ENCODE measurements at regions not wholly inside any gene's neighbourhood (a gene's known extent, or its start where the extent isn't known, plus 50 kb on each side); places are given as distances from the start of the nearest gene placed in this dataset.

DNA sequence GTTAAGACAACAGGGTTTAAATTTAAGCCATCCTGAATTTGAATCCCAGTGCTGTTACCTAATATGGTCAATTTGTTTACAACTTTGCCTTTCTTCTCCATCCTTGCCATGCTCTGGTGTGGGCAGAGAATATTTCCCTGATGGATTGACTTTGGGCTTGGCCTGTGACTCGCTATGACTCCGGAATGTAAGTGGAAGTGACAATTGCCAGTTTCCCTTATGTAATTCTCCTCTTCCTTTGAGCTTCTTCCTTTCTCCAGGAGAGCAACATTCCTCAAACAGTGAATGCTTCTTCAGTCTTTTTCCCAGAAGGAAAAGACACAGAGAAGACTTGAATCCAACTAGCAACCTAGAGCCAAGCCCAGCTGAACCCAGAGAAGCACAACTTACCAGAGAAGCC is 159.1 kb downstream of the LURAP1L start:
- peak in 1 of 2 experiments; percentile 44 for DNase-seq (ENCODE audit: low read depth in 1 of 2, low spot score in 1 of 2)
- Histone ChIP-seq H3K4me2 (no peak overlapping the region), H3K4me3 (no peak overlapping the region), H3K4me1 (peaks cover 7% of the 10 kb centered on the region; the same call in 1 of the 3 replicates), H3K27ac (no peak overlapping the region), H3K9me3 (no peaks in the 10 kb centered on the region)
- no peak for FAIRE-seq
- peak in 1 of 2 experiments; percentile 49; a peak in 2 of 6 replicates for ATAC-seq
- WGBS (ENCODE audit: missing lambda C conversion rate), result 25% methylated on average over 2 of the region's 2 CpGs
- ChIA-PET CTCF (interaction anchor here (0.8 kb wide), 1 partner anchor 39 kb away, joined by 3 read pairs; no protein-coding TSS in a partner anchor), POLR2A (no interaction called here)
- no peak for TF ChIP-seq HDAC2 (IDR thresholded peaks at IDR 0.05)
- no peak for TF ChIP-seq SREBF2 (IDR thresholded peaks at IDR 0.05)
- no peak for TF ChIP-seq FOSL2 (IDR thresholded peaks at IDR 0.05)
- TF ChIP-seq FOSL2 (CRISPR knock-in tag; IDR thresholded peaks at IDR 0.05), result 0 out of 2 replicates have a peak, but pooled peaks have one; percentile 13

DNA sequence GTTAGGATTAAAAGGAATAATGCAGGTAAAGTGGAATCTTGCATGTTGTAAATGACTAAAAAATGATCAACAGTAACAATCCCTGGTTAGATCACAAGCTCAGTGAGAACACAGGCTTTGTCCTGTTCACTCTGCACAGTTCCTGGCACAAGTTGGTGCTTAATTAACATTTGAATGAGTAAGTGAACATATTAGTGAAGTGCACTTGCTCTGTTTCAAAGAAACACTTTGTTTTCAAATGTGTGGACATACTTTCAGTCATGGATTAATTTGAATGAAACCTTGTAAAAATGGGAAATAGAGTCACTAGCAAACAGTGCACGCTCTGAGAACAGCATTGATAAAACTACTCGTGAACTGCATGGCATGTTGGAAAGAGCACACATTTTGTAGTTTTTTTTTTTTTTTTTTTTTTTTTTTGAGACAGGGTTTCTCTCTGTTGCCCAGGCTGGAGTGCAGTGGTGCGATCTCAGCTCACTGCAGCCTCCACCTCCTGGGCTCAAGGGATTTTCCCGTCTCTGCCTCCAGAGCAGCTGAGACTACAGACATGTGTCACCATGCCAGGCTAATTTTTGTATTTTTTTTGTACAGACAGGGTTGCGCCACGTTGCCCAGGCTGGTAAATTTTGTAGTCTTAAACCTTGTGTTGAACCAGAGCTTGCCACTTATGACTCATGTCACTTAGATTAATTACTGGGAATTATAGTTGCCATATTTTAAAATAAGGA is 159.9 kb downstream of the LURAP1L start:
- ATAC-seq, result no peak
- ChIA-PET POLR2A (no interaction called here), CTCF (interaction anchor here (0.6 to 0.8 kb wide), 2 partner anchors 40 to 1412 kb away, joined by 3 to 4 read pairs; no protein-coding TSS in a partner anchor)
- H3K4me1 ChIP-seq, result peaks cover 7% of the 10 kb centered on the region; the same call in 1 of the 3 replicates
- no peaks in the 10 kb centered on the region for H3K9me3 ChIP-seq
- WGBS (ENCODE audit: missing lambda C conversion rate), result 76% methylated on average over 6 of the region's 6 CpGs
- H3K4me2 ChIP-seq, result no peak overlapping the region
- DNase-seq (ENCODE audit: low read depth in 1 of 2, low spot score in 1 of 2), result no peak
- TF ChIP-seq POLR2AphosphoS2 (conservative IDR thresholded peaks at IDR 0.05; ENCODE audit: low read length) (no peak), MYC (IDR thresholded peaks at IDR 0.05; ENCODE audit: borderline replicate concordance, low read length) (no peak), CHD4 (IDR thresholded peaks at IDR 0.05; ENCODE audit: borderline replicate concordance) (no peak), ZNF302 (CRISPR knock-in tag; IDR thresholded peaks at IDR 0.05) (no peak), EP300 (IDR thresholded peaks at IDR 0.05) (no peak), FOSL2 (IDR thresholded peaks at IDR 0.05) (no peak), FOSL2 (CRISPR knock-in tag; IDR thresholded peaks at IDR 0.05) (no peak; the same call in 1 of the 2 replicates), NR3C1 (IDR thresholded peaks at IDR 0.05) (no peak), EHMT2 (IDR thresholded peaks at IDR 0.05; ENCODE audit: low read depth) (no peak), HOXB13 (CRISPR knock-in tag; IDR thresholded peaks at IDR 0.05; ENCODE audit: low read depth) (no peak), KDM5A (IDR thresholded peaks at IDR 0.05) (no peak), EHF (CRISPR knock-in tag; IDR thresholded peaks at IDR 0.05) (no peak), ESRRA (IDR thresholded peaks at IDR 0.05; ENCODE audit: borderline replicate concordance, low read length) (no peak), JUN (IDR thresholded peaks at IDR 0.05) (no peak), ZFP36 (IDR thresholded peaks at IDR 0.05; ENCODE audit: borderline replicate concordance, partially characterized antibody) (no peak), TP53 (CRISPR knock-in tag; IDR thresholded peaks at IDR 0.05) (no peak), NFE2L2 (conservative IDR thresholded peaks at IDR 0.05; ENCODE audit: low read length) (no peak)
- TF ChIP-seq, protein P1, sequence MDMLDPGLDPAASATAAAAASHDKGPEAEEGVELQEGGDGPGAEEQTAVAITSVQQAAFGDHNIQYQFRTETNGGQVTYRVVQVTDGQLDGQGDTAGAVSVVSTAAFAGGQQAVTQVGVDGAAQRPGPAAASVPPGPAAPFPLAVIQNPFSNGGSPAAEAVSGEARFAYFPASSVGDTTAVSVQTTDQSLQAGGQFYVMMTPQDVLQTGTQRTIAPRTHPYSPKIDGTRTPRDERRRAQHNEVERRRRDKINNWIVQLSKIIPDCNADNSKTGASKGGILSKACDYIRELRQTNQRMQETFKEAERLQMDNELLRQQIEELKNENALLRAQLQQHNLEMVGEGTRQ (IDR thresholded peaks at IDR 0.05), result no peak
- TF ChIP-seq, protein P2, sequence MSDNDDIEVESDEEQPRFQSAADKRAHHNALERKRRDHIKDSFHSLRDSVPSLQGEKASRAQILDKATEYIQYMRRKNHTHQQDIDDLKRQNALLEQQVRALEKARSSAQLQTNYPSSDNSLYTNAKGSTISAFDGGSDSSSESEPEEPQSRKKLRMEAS (IDR thresholded peaks at IDR 0.05), result no peak
- TF ChIP-seq, protein P3, sequence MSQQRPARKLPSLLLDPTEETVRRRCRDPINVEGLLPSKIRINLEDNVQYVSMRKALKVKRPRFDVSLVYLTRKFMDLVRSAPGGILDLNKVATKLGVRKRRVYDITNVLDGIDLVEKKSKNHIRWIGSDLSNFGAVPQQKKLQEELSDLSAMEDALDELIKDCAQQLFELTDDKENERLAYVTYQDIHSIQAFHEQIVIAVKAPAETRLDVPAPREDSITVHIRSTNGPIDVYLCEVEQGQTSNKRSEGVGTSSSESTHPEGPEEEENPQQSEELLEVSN (IDR thresholded peaks at IDR 0.05; ENCODE audit: borderline replicate concordance, low read depth), result no peak
- TF ChIP-seq, protein P4, sequence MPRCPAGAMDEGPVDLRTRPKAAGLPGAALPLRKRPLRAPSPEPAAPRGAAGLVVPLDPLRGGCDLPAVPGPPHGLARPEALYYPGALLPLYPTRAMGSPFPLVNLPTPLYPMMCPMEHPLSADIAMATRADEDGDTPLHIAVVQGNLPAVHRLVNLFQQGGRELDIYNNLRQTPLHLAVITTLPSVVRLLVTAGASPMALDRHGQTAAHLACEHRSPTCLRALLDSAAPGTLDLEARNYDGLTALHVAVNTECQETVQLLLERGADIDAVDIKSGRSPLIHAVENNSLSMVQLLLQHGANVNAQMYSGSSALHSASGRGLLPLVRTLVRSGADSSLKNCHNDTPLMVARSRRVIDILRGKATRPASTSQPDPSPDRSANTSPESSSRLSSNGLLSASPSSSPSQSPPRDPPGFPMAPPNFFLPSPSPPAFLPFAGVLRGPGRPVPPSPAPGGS (IDR thresholded peaks at IDR 0.05), result no peak
- no peak overlapping the region for H3K27ac ChIP-seq
- H3K4me3 ChIP-seq, result no peak overlapping the region
- FAIRE-seq, result peak; percentile 84

All from A549 (cell line).